Liver (tissue), 8 donors: ENCODE measurements at regions not wholly inside any gene's neighbourhood (a gene's known extent, or its start where the extent isn't known, plus 50 kb on each side); places are given as distances from the start of the nearest gene placed in this dataset.

ENCODE experiments used
- DNase-seq: peaks from one replicate; pipeline ENCODE4 v3.0.0-alpha.2; 2017; ENCODE audit warnings: low spot score
- H3K27ac ChIP-seq, 2 donors: one replicate each; pipeline ENCODE4 v1.7.0; 2013; ENCODE audit warnings: inconsistent platforms in 2 of 2, low read length in 2 of 2, control low read depth in 1 of 2, low read depth in 1 of 2, mild to moderate bottlenecking in 1 of 2
- H3K27me3 ChIP-seq, 4 donors: one replicate each; pipeline versions ENCODE4 v1.6.1 to v1.7.0; 2013; ENCODE audit warnings: low read length in 3 of 4, inconsistent platforms in 1 of 4, mild to moderate bottlenecking in 1 of 4, moderate library complexity in 1 of 4; ENCODE audit not compliant: control insufficient read depth in 4 of 4, insufficient read depth in 4 of 4
- H3K36me3 ChIP-seq, 4 donors: one replicate each; pipeline versions ENCODE4 v1.6.1 to v1.7.0; 2013; ENCODE audit warnings: low read length in 3 of 4, mild to moderate bottlenecking in 3 of 4, low read depth in 1 of 4, moderate library complexity in 1 of 4; ENCODE audit not compliant: control insufficient read depth in 4 of 4, insufficient read depth in 3 of 4
- H3K4me1 ChIP-seq, 4 donors: one replicate each; pipeline versions ENCODE4 v1.6.1 to v1.7.0; 2013; ENCODE audit warnings: low read length in 3 of 4, mild to moderate bottlenecking in 3 of 4, moderate library complexity in 1 of 4; ENCODE audit not compliant: control insufficient read depth in 4 of 4, insufficient read depth in 4 of 4
- H3K4me3 ChIP-seq, 3 donors: one replicate each; pipeline versions ENCODE4 v1.6.1 to v1.7.0; 2013; ENCODE audit warnings: low read length in 3 of 3, control low read depth in 1 of 3, low read depth in 1 of 3, mild to moderate bottlenecking in 1 of 3
- H3K9ac ChIP-seq, 2 donors: one replicate each; pipeline ENCODE4 v1.7.0; 2013; ENCODE audit warnings: low read length in 2 of 2, mild to moderate bottlenecking in 2 of 2, moderate library complexity in 2 of 2, control low read depth in 1 of 2, low read depth in 1 of 2
- H3K9me3 ChIP-seq, 4 donors: one replicate each; pipeline versions ENCODE4 v1.6.1 to v1.7.0; 2013; ENCODE audit warnings: low read length in 3 of 4; ENCODE audit not compliant: control insufficient read depth in 4 of 4
- ATF3 ChIP-seq: IDR thresholded peaks from 2 replicates; pipeline ENCODE4 v1.6.1; 2016; ENCODE audit warnings: antibody characterized with exemption
- CTCF ChIP-seq: fragments of 150-350 bp; IDR thresholded peaks from 2 replicates; pipeline ENCODE4 v1.5.1; 2017; ENCODE audit warnings: improper control_type of control experiment, low read depth, low read length; ENCODE audit not compliant: missing input control
- FOXA1 ChIP-seq: IDR thresholded peaks from 2 replicates; pipeline ENCODE4 v1.6.1; 2016; ENCODE audit warnings: antibody characterized with exemption
- GABPA ChIP-seq, 2 donors: IDR thresholded peaks in 1 of 2; conservative IDR thresholded peaks in 1 of 2; 2 replicates each; pipeline ENCODE4 v1.6.1; 2016; ENCODE audit warnings: antibody characterized with exemption in 2 of 2, mild to moderate bottlenecking in 1 of 2, moderate library complexity in 1 of 2
- HNF4A ChIP-seq, 2 donors: conservative IDR thresholded peaks; 2 replicates each; pipeline ENCODE4 v1.6.1; 2016; ENCODE audit warnings: antibody characterized with exemption in 2 of 2, mild to moderate bottlenecking in 2 of 2
- HNF4G ChIP-seq: IDR thresholded peaks from 2 replicates; pipeline ENCODE4 v1.6.1; 2016; ENCODE audit warnings: antibody characterized with exemption
- JUND ChIP-seq, 2 donors: IDR thresholded peaks; 2 replicates each; pipeline ENCODE4 v1.6.1; 2016; ENCODE audit warnings: antibody characterized with exemption in 2 of 2
- MAX ChIP-seq: IDR thresholded peaks from 2 replicates; pipeline ENCODE4 v1.6.1; 2016; ENCODE audit warnings: antibody characterized with exemption
- NR2F2 ChIP-seq: IDR thresholded peaks from 2 replicates; pipeline ENCODE4 v1.6.1; 2016; ENCODE audit warnings: antibody characterized with exemption
- RAD21 ChIP-seq, 2 donors: IDR thresholded peaks; 2 replicates each; pipeline ENCODE4 v1.6.1; 2016; ENCODE audit warnings: antibody characterized with exemption in 2 of 2, mild to moderate bottlenecking in 2 of 2
- RXRA ChIP-seq, 2 donors: IDR thresholded peaks; 2 replicates each; pipeline ENCODE4 v1.6.1; 2017 to 2018; ENCODE audit warnings: antibody characterized with exemption in 2 of 2, mild to moderate bottlenecking in 1 of 2
- SP1 ChIP-seq: IDR thresholded peaks from 2 replicates; pipeline ENCODE4 v1.6.1; 2018; ENCODE audit warnings: antibody characterized with exemption, mild to moderate bottlenecking
- YY1 ChIP-seq: IDR thresholded peaks from 2 replicates; pipeline ENCODE4 v1.6.1; 2016; ENCODE audit warnings: antibody characterized with exemption, mild to moderate bottlenecking
- ZBTB33 ChIP-seq: IDR thresholded peaks from 2 replicates; pipeline ENCODE4 v1.6.1; 2016; ENCODE audit warnings: antibody characterized with exemption
- WGBS: extraction: QIAGEN DNeasy Blood & Tissue Kit; methylation state at CpG from one replicate; pipeline ENCODE4 v1.1.7; 2013; 5-methylcytosine and 5-hydroxymethylcytosine counted together
- TF ChIP-seq, protein P1 (sequence below): IDR thresholded peaks from 2 replicates; pipeline ENCODE4 v1.6.1; 2016; ENCODE audit warnings: antibody characterized with exemption, mild to moderate bottlenecking
- donor health status: healthy.
- donor health status: healthy.
- donor health status: healthy.
- donor health status: healthy.
- donor health status: healthy.

DNA sequence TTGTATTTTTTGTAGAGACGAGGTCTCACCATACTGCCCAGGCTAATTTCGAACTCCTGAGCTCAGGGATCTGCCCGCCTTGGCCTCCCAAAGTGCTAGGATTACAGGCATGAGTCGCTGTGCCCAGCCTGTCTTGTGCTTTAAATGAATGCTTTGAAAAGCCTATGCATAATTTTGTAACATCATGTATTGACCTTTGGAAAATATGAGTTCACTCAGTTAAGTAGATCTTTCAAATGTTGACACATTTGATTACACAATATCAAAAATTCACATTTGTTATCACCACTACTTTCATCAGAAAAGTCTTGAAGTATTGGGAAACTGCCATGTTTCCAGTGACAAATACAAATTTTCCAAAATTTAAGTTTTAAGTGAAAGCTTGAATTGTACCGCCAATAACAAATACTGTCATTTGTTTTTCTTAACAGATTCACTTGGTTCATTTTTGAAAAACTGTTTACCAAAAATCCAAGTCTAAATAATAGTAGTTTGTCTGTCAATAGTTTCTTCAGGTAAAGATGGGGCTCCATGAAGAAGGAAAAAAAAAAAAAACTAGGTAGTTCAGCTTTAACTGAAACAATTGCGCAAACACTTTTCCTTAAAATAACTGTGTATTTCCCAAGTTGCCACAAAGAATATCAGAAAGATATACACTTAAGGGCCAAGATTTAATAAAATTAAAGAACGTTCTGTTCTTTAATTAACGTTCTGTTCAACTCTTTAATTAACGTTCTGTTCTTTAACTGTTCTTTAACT lies 233.2 kb upstream of the NR5A2 start (continued):
- TF ChIP-seq ATF3 (peak; percentile 32), HNF4G (no peak), JUND (IDR thresholded peaks at IDR 0.05) (peak; percentile 89 to 98)

DNA sequence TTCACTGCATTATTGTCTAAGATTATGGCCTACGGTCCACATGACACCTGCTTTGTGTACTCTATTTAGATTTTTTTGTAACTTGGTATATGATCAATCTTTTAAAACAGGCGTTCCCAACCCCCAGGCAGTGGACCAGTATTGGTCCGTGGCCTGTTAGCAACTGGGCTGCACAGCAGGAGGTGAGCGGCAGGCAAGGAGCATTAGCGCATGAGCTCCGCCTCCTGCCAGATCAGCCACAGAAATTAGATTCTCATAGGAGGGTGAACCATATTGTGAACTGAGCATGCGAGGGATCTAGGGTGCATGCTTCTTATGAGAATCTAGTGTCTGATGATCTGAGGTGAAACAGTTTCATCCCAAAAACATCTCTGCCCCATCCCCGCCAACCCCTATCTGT lies 228.4 kb upstream of the NR5A2 start:
- TF ChIP-seq ATF3 (no peak), SP1 (no peak)
- Histone ChIP-seq H3K4me1 (peaks cover 0 to 5% (median under 1%) of the 10 kb centered on the region in 4 donors), H3K4me3 (no peak overlapping the region), H3K9me3 (no peaks in the 10 kb centered on the region), H3K36me3 (no peaks in the 10 kb centered on the region), H3K9ac (no peak overlapping the region), H3K27me3 (no peaks in the 10 kb centered on the region), H3K27ac (no peak overlapping the region)
- WGBS, result 93% methylated on average over 8 of the region's 8 CpGs
- no peak for DNase-seq

- Histone ChIP-seq H3K4me3 (no peak overlapping the region), H3K4me1 (no peaks in the 10 kb centered on the region), H3K36me3 (no peaks in the 10 kb centered on the region), H3K27me3 (no peaks in the 10 kb centered on the region), H3K9ac (no peak overlapping the region), H3K9me3 (no peaks in the 10 kb centered on the region), H3K27ac (no peak overlapping the region)
- TF ChIP-seq ZBTB33 (no peak), FOXA1 (no peak), ATF3 (no peak), HNF4G (no peak), JUND (IDR thresholded peaks at IDR 0.05) (no peak), RXRA (IDR thresholded peaks at IDR 0.05) (no peak), NR2F2 (no peak), GABPA (IDR thresholded peaks at IDR 0.05 in 1 of 2, conservative IDR thresholded peaks at IDR 0.05 in 1 of 2) (no peak), MAX (no peak), CTCF (no peak), HNF4A (conservative IDR thresholded peaks at IDR 0.05) (no peak), YY1 (no peak), RAD21 (IDR thresholded peaks at IDR 0.05) (no peak)
- TF ChIP-seq, protein P1, sequence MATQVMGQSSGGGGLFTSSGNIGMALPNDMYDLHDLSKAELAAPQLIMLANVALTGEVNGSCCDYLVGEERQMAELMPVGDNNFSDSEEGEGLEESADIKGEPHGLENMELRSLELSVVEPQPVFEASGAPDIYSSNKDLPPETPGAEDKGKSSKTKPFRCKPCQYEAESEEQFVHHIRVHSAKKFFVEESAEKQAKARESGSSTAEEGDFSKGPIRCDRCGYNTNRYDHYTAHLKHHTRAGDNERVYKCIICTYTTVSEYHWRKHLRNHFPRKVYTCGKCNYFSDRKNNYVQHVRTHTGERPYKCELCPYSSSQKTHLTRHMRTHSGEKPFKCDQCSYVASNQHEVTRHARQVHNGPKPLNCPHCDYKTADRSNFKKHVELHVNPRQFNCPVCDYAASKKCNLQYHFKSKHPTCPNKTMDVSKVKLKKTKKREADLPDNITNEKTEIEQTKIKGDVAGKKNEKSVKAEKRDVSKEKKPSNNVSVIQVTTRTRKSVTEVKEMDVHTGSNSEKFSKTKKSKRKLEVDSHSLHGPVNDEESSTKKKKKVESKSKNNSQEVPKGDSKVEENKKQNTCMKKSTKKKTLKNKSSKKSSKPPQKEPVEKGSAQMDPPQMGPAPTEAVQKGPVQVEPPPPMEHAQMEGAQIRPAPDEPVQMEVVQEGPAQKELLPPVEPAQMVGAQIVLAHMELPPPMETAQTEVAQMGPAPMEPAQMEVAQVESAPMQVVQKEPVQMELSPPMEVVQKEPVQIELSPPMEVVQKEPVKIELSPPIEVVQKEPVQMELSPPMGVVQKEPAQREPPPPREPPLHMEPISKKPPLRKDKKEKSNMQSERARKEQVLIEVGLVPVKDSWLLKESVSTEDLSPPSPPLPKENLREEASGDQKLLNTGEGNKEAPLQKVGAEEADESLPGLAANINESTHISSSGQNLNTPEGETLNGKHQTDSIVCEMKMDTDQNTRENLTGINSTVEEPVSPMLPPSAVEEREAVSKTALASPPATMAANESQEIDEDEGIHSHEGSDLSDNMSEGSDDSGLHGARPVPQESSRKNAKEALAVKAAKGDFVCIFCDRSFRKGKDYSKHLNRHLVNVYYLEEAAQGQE, result no peak
- DNase-seq, result no peak
- WGBS, result 73% methylated on average over 4 of the region's 4 CpGs
Observed at GRCh38 chr1:199804526-199804925, 223.0 kb upstream of the NR5A2 start.
